ENCODE measurements at regions not wholly inside any gene's neighbourhood (a gene's known extent, or its start where the extent isn't known, plus 50 kb on each side); places are given as distances from the start of the nearest gene placed in this dataset.

DNA sequence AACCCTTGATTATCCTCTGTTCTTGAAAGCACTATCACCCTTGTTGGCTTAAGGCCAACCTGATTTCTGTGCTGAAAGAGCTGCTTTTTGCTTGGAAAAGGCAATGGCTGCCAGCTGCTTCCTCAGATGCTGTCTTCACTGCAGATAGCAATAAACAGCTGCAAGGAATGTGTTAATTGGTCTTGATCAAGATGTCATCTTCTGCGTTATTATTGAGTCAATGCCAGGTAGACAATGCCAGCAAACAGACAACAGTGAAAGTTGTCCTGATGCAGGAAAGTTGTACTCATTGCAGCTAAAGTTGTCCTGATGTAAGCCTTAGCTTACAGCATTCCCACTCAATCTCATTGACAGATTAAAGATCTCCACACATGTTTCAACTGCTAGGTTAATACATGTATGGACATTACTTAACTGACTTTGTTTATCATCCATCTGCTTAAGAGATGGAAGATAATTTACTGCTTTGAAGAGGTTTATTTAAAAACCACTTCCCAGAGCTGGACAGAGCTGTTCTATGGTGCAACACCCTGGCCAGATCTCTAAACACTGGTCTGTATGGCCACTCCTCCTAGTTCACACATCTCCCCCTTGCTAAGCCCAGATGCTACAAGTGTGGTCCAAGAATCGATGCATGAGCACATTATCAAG, 251.0 kb upstream of the MCTP2 start (continued):
- TF ChIP-seq ZBTB1 (CRISPR knock-in tag; IDR thresholded peaks at IDR 0.05; ENCODE audit: borderline replicate concordance, low read depth) (no peak), GTF2A2 (tag; IDR thresholded peaks at IDR 0.05) (no peak), TARDBP (IDR thresholded peaks at IDR 0.05) (no peak), ZNF695 (CRISPR knock-in tag; IDR thresholded peaks at IDR 0.05) (no peak)

DNA sequence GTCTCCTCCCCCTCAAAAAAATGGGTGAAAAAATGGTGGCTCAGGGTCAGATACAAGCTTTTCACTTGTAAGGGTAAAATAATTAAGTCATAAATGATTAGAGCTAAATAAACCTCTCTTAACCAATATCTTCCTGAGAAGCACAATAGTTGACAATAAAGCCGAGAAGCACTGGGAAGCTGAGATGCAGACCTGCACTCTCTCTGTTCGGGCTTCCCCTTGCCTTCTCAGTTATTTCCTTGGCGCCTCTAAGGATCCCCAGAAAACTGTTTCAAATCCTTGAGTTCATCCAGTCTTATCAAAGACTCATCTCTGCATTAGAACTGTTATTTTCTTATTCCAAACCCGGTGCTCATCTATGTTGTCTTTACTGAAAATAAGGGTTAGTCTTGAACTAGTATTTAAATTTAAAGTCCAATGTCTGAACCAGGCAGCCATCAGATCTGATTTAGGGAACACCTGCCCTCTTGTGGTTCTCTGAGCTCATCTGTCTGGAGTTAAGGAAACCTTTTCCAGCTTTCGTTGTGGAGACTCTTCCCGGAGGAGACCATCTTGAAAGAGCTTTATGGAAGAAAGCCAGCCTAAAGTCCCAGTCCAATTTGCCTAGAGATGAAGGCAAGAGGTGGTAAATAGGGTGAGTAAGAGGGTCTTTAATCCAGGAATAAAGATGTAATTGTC, 256.4 kb upstream of the MCTP2 start:
- Histone ChIP-seq H3K79me2 (ENCODE audit: control insufficient read depth, insufficient read depth, low read length) (no peaks in the 10 kb centered on the region), H3K27me3 (ENCODE audit: control insufficient read depth in 2 of 2, insufficient read depth in 2 of 2, low read length in 2 of 2) (no peaks in the 10 kb centered on the region), H4K20me1 (replicated peaks; ENCODE audit: control insufficient read depth, insufficient read depth, low read length) (no peaks in the 10 kb centered on the region), H3K4me2 (ENCODE audit: insufficient read depth, low read length) (no peak overlapping the region), H3K4me1 (replicated peaks in 1 of 2; ENCODE audit: control insufficient read depth in 2 of 2, insufficient read depth in 2 of 2, low read length in 2 of 2) (no peaks in the 10 kb centered on the region), H3K36me3 (ENCODE audit: control insufficient read depth, insufficient read depth, low read length) (no peaks in the 10 kb centered on the region), H2AFZ (ENCODE audit: low read depth, low read length) (no peak overlapping the region), H3K4me3 (no peak overlapping the region), H3K9me3 (replicated peaks; ENCODE audit: control insufficient read depth, insufficient read depth, low read depth, low read length) (no peaks in the 10 kb centered on the region), H3K9ac (ENCODE audit: insufficient read depth in 1 of 2, low read depth in 2 of 2, low read length in 2 of 2) (no peak overlapping the region), H3K9me1 (ENCODE audit: control insufficient read depth, insufficient read depth, low read length) (no peaks in the 10 kb centered on the region), H3K27ac (ENCODE audit: extremely low read depth, low read depth, low read length) (no peak overlapping the region)
- in situ Hi-C loops (cut with MboI): no loop called here
- ChIA-PET CTCF (ENCODE audit: low intra/inter-chr PET ratio) (no interaction called here), POLR2A (no interaction called here)
- no peak for TF ChIP-seq BRD9 (IDR thresholded peaks at IDR 0.05; ENCODE audit: low read depth, partially characterized antibody)
- intact Hi-C loops (cut with micrococcal nuclease): no loop called here
- FAIRE-seq (no peak), DNase-seq (ENCODE audit: extremely low read depth in 1 of 4, low spot score in 3 of 4) (no peak), ATAC-seq (no peak)
- WGBS (ENCODE audit: insufficient coverage, low coverage, missing lambda C conversion rate): 0% methylated on average over 6 of the region's 6 CpGs
- BruUV-seq (replicated peaks): no TSS peak

Data from K562 (cell line).